MV-4-11 (cell line): ENCODE measurements at regions not wholly inside any gene's neighbourhood (a gene's known extent, or its start where the extent isn't known, plus 50 kb on each side); places are given as distances from the start of the nearest gene placed in this dataset.
"Not testable (repeated sequence)": the region's sequence is repeated elsewhere in the genome, so short reads cannot be mapped to it uniquely, and the experiment has no call there.

Experiments
- DNase-seq: peaks from one replicate; lab custom pipeline; 2025; lab: John Stamatoyannopoulos, UW

- no peak for DNase-seq
These were observed 53.7 kb upstream of the SMIM15 start for GRCh38 chr5:61215996-61216395.

GRCh38 chr5:61216741-61217140, 54.5 kb upstream of the SMIM15 start:
- DNase-seq, result no peak

- no peak for DNase-seq
These were observed 54.9 kb upstream of the SMIM15 start for GRCh38 chr5:61217214-61217613.

- DNase-seq, result no peak
These were observed 66.0 kb upstream of the SMIM15 start for GRCh38 chr5:61228229-61228628.

- DNase-seq, result peak; percentile 13
These were observed 66.5 kb upstream of the SMIM15 start for GRCh38 chr5:61228691-61229280.

- DNase-seq, result no peak
These were observed 67.1 kb upstream of the SMIM15 start for GRCh38 chr5:61229416-61229815.

GRCh38 chr5:61230492-61230891, 68.2 kb upstream of the SMIM15 start:
- DNase-seq, result no peak

GRCh38 chr5:61231813-61232212, 69.5 kb upstream of the SMIM15 start:
- DNase-seq, result no peak

- peak; percentile 7 for DNase-seq
These were observed 70.3 kb upstream of the SMIM15 start for GRCh38 chr5:61232490-61233050.

GRCh38 chr5:61234019-61234418, 71.8 kb upstream of the SMIM15 start:
- DNase-seq, result no peak

- not testable (repeated sequence) for DNase-seq
These were observed 74.4 kb upstream of the SMIM15 start for GRCh38 chr5:61236715-61237114.

- DNase-seq, result no peak
These were observed 83.2 kb upstream of the SMIM15 start for GRCh38 chr5:61245486-61245885.

- no peak for DNase-seq
These were observed 83.7 kb upstream of the SMIM15 start for GRCh38 chr5:61245936-61246335.

GRCh38 chr5:61246768-61247307, 84.6 kb upstream of the SMIM15 start:
- no peak for DNase-seq

GRCh38 chr5:61251874-61252642, 80.0 kb upstream of the ZSWIM6 start:
- DNase-seq, result no peak

GRCh38 chr5:61252643-61252925, 79.5 kb upstream of the ZSWIM6 start:
- DNase-seq, result no peak

GRCh38 chr5:61253547-61253946, 78.5 kb upstream of the ZSWIM6 start:
- DNase-seq, result no peak

- DNase-seq, result no peak
These were observed 77.0 kb upstream of the ZSWIM6 start for GRCh38 chr5:61254969-61255555.

GRCh38 chr5:61256474-61256873, 75.6 kb upstream of the ZSWIM6 start:
- DNase-seq, result no peak

GRCh38 chr5:61257421-61257820, 74.6 kb upstream of the ZSWIM6 start:
- no peak for DNase-seq

GRCh38 chr5:61261136-61261535, 70.9 kb upstream of the ZSWIM6 start:
- no peak for DNase-seq

- DNase-seq, result peak; percentile 53
These were observed 70.0 kb upstream of the ZSWIM6 start for GRCh38 chr5:61262080-61262479.

- DNase-seq, result no peak
These were observed 69.0 kb upstream of the ZSWIM6 start for GRCh38 chr5:61263072-61263471.
